ENCODE measurements at regions not wholly inside any gene's neighbourhood (a gene's known extent, or its start where the extent isn't known, plus 50 kb on each side); places are given as distances from the start of the nearest gene placed in this dataset.

- H3K36me3 ChIP-seq (ENCODE audit: control insufficient read depth in 4 of 4, insufficient read depth in 3 of 4, low read depth in 1 of 4, low read length in 3 of 4): no peaks in the 10 kb centered on the region
- peaks cover 0 to 2% (median 0%) of the 10 kb centered on the region in 4 donors for H3K9me3 ChIP-seq (ENCODE audit: control insufficient read depth in 4 of 4, low read length in 3 of 4)
- no peak for DNase-seq (ENCODE audit: low spot score)
- H3K27me3 ChIP-seq (ENCODE audit: control insufficient read depth in 4 of 4, insufficient read depth in 4 of 4, low read length in 3 of 4): no peaks in the 10 kb centered on the region
- 49% methylated on average over 2 of the region's 2 CpGs for WGBS
- TF ChIP-seq MAX (IDR thresholded peaks at IDR 0.05): no peak
- TF ChIP-seq SP1 (IDR thresholded peaks at IDR 0.05): no peak
- no peak for TF ChIP-seq TAF1 (conservative IDR thresholded peaks at IDR 0.05)
- no peak overlapping the region for H3K4me3 ChIP-seq (ENCODE audit: low read depth in 1 of 3, low read length in 3 of 3)
- H3K4me1 ChIP-seq (ENCODE audit: control insufficient read depth in 4 of 4, insufficient read depth in 4 of 4, low read length in 3 of 4): no peaks in the 10 kb centered on the region
- H3K9ac ChIP-seq (ENCODE audit: low read depth in 1 of 2, low read length in 2 of 2): no peak overlapping the region
- H3K27ac ChIP-seq (ENCODE audit: low read depth in 1 of 2, low read length in 2 of 2): no peak overlapping the region
Measured at GRCh38 chr12:75630091-75630490, 118.7 kb upstream of the KRR1 start.

- no peaks in the 10 kb centered on the region for H3K36me3 ChIP-seq (ENCODE audit: control insufficient read depth in 4 of 4, insufficient read depth in 3 of 4, low read depth in 1 of 4, low read length in 3 of 4)
- TF ChIP-seq FOXA1 (IDR thresholded peaks at IDR 0.05) (no peak), HNF4A (conservative IDR thresholded peaks at IDR 0.05) (no peak), RXRA (IDR thresholded peaks at IDR 0.05) (no peak), HNF4G (IDR thresholded peaks at IDR 0.05) (no peak), GABPA (IDR thresholded peaks at IDR 0.05 in 1 of 2, conservative IDR thresholded peaks at IDR 0.05 in 1 of 2) (no peak), CTCF (IDR thresholded peaks at IDR 0.05; ENCODE audit: low read depth, low read length, missing input control) (no peak), SP1 (IDR thresholded peaks at IDR 0.05) (no peak), NR2F2 (IDR thresholded peaks at IDR 0.05) (no peak), ATF3 (IDR thresholded peaks at IDR 0.05) (no peak), ZBTB33 (IDR thresholded peaks at IDR 0.05) (no peak), EGR1 (IDR thresholded peaks at IDR 0.05; ENCODE audit: low read depth in 2 of 2) (no peak), RAD21 (IDR thresholded peaks at IDR 0.05) (no peak), REST (IDR thresholded peaks at IDR 0.05) (no peak), MAX (IDR thresholded peaks at IDR 0.05) (no peak)
- no peak overlapping the region for H3K4me3 ChIP-seq (ENCODE audit: low read depth in 1 of 3, low read length in 3 of 3)
- H3K9ac ChIP-seq (ENCODE audit: low read depth in 1 of 2, low read length in 2 of 2): no peak overlapping the region
- DNase-seq (ENCODE audit: low spot score): no peak
- H3K9me3 ChIP-seq (ENCODE audit: control insufficient read depth in 4 of 4, low read length in 3 of 4): peaks cover 0 to 2% (median 0%) of the 10 kb centered on the region in 4 donors
- H3K27ac ChIP-seq (ENCODE audit: low read depth in 1 of 2, low read length in 2 of 2): no peak overlapping the region
- H3K4me1 ChIP-seq (ENCODE audit: control insufficient read depth in 4 of 4, insufficient read depth in 4 of 4, low read length in 3 of 4): peaks cover 0 to under 1% (median under 1%) of the 10 kb centered on the region in 4 donors
- H3K27me3 ChIP-seq (ENCODE audit: control insufficient read depth in 4 of 4, insufficient read depth in 4 of 4, low read length in 3 of 4): no peaks in the 10 kb centered on the region
Measured at GRCh38 chr12:75628916-75629315, 117.5 kb upstream of the KRR1 start.

Data from liver (tissue), 8 donors.